ENCODE measurements at regions not wholly inside any gene's neighbourhood (a gene's known extent, or its start where the extent isn't known, plus 50 kb on each side); places are given as distances from the start of the nearest gene placed in this dataset.
"Not testable (repeated sequence)": the region's sequence is repeated elsewhere in the genome, so short reads cannot be mapped to it uniquely, and the experiment has no call there.

- TF ChIP-seq EZH2 (IDR thresholded peaks at IDR 0.05; ENCODE audit: low read length, missing control alignments); CTCF (conservative IDR thresholded peaks at IDR 0.05 in 1 of 2, IDR thresholded peaks at IDR 0.05 in 1 of 2; ENCODE audit: low read depth in 1 of 2, low read length in 2 of 2): not testable (repeated sequence)
These were observed 601.5 kb downstream of the TRIML1 start for GRCh38 chr4:188740791-188741190.

All from fibroblast of lung (primary cell).